Spleen (tissue), 11 donors: ENCODE measurements at regions not wholly inside any gene's neighbourhood (a gene's known extent, or its start where the extent isn't known, plus 50 kb on each side); places are given as distances from the start of the nearest gene placed in this dataset.

Source experiments
- DNase-seq: peaks from one replicate; pipeline ENCODE4 v3.0.0-alpha.2; 2020
- H3K27ac ChIP-seq, 8 donors: fragments of 200-600 bp; sonication (generic) in 7 of 8; 1 replicate in 4 of 8; 2 replicates in 4 of 8; pipeline versions ENCODE4 v1.5.0 to v1.8.0; 2016 to 2021; ENCODE audit warnings: inconsistent platforms in 4 of 8, mild to moderate bottlenecking in 4 of 8, moderate library complexity in 1 of 8
- H3K27me3 ChIP-seq, 7 donors: fragments of 200-600 bp; sonication (generic) in 6 of 7; replicated peaks in 1 of 7; 1 replicate in 4 of 7; 2 replicates in 3 of 7; pipeline versions ENCODE4 v1.5.0 to v1.8.0; 2016 to 2021; ENCODE audit warnings: inconsistent platforms in 3 of 7, mild to moderate bottlenecking in 1 of 7
- H3K36me3 ChIP-seq, 6 donors: fragments of 200-600 bp; sonication (generic) in 5 of 6; 1 replicate in 4 of 6; 2 replicates in 2 of 6; pipeline versions ENCODE4 v1.5.0 to v1.8.0; 2016 to 2021; ENCODE audit warnings: inconsistent platforms in 2 of 6
- H3K4me1 ChIP-seq, 6 donors: fragments of 200-600 bp; sonication (generic) in 5 of 6; 1 replicate in 3 of 6; 2 replicates in 3 of 6; pipeline versions ENCODE4 v1.5.0 to v1.8.0; 2016 to 2021; ENCODE audit warnings: inconsistent platforms in 3 of 6
- H3K4me3 ChIP-seq, 8 donors: fragments of 200-600 bp; sonication (generic) in 7 of 8; 1 replicate in 4 of 8; 2 replicates in 4 of 8; pipeline versions ENCODE4 v1.5.0 to v1.8.0; 2016 to 2021; ENCODE audit warnings: inconsistent platforms in 4 of 8, mild to moderate bottlenecking in 4 of 8, moderate library complexity in 2 of 8
- H3K9me3 ChIP-seq, 8 donors: fragments of 200-600 bp; sonication (generic) in 7 of 8; 1 replicate in 4 of 8; 2 replicates in 4 of 8; pipeline versions ENCODE4 v1.5.0 to v1.8.0; 2016 to 2021; ENCODE audit warnings: inconsistent platforms in 4 of 8
- POLR2A ChIP-seq, 3 donors: fragments of 450-650 bp; IDR thresholded peaks; one replicate each; pipeline ENCODE4 v1.5.1; 2017; ENCODE audit warnings: antibody characterized with exemption in 3 of 3, mild to moderate bottlenecking in 1 of 3
- POLR2AphosphoS5 ChIP-seq, 3 donors: sonication (generic); formaldehyde crosslinking; IDR thresholded peaks; one replicate each; pipeline ENCODE4 v1.5.1; 2017; ENCODE audit warnings: antibody characterized with exemption in 3 of 3
- WGBS, 5 donors: extraction: QIAGEN DNeasy Blood & Tissue Kit in 3 of 5; methylation state at CpG; one replicate each; pipeline versions ENCODE4 v1.1.5 to v1.1.7; 2013 to 2018; 5-methylcytosine and 5-hydroxymethylcytosine counted together
- intact Hi-C: fragments of 100-400 bp; cut with DNase I; formaldehyde crosslinking; loops from one replicate; pipeline ENCODE4 v1.15.0; 2023; ENCODE audit warnings: low total_unique reads
- TF ChIP-seq, protein P1 (sequence below), 11 experiments: fragments of 200-600 bp in 7 of 11; fragments of 450-650 bp in 4 of 11; sonication (generic) in 4 of 11; IDR thresholded peaks in 8 of 11; conservative IDR thresholded peaks in 3 of 11; 1 replicate in 7 of 11; 2 replicates in 4 of 11; pipeline versions ENCODE4 v1.4.0 to v1.8.0; 2016 to 2021; ENCODE audit warnings: antibody characterized with exemption in 11 of 11, inconsistent platforms in 4 of 11, mild to moderate bottlenecking in 1 of 11
- donor health status: healthy with polysubstance abuse.
- donor health status: DM: no; HTN: no; CAD: no; lungs with moderate emphysema.
- donor health status: DM: no; HTN: no; CAD: no.
- donor health status: Bipolar disorder and iron deficiency.
- donor health status: healthy.
- donor health status: DM: no; HTN: no; CAD: no.
- donor health status: DM: yes; HTN: yes; CAD: no.

- Histone ChIP-seq H3K27me3 (no peaks in the 10 kb centered on the region), H3K9me3 (no peaks in the 10 kb centered on the region), H3K4me1 (no peaks in the 10 kb centered on the region), H3K36me3 (no peaks in the 10 kb centered on the region), H3K27ac (no peak overlapping the region), H3K4me3 (no peak overlapping the region)
- intact Hi-C loops: no loop called here
- WGBS, 5 donors: 77 to 97% (median 90%) methylated on average over 1 of the region's 1 CpG
- TF ChIP-seq POLR2AphosphoS5 (IDR thresholded peaks at IDR 0.05): no peak
- no peak for DNase-seq
Measured at GRCh38 chrX:151814767-151815166, 80.2 kb downstream of the CNGA2 start.

DNA sequence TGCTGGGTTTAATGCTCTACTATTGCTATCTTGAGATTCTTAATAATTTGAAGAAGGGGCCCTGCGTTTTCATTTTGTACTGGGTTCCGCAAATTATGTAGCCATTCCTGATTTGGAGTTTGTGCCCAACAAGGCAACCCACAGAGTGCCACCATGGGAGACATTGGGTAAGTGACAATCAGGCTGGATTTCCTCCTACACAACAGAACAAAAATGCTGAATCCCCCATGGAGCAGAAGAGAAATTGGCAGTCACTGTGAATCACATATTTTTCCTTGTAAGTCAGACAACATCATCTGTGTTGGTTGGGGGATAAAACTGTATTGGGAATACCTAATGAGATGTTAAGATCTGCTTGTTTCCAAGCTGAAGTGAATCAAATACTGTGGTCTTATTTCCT lies 80.9 kb downstream of the CNGA2 start:
- no peak for DNase-seq
- 71 to 93% (median 86%) methylated on average over 2 of the region's 2 CpGs; no CpG with 5 or more reads in 1 of the 5 donors for WGBS, 5 donors
- TF ChIP-seq POLR2A (IDR thresholded peaks at IDR 0.05): no peak
- TF ChIP-seq POLR2AphosphoS5 (IDR thresholded peaks at IDR 0.05): no peak
- TF ChIP-seq, protein P1, sequence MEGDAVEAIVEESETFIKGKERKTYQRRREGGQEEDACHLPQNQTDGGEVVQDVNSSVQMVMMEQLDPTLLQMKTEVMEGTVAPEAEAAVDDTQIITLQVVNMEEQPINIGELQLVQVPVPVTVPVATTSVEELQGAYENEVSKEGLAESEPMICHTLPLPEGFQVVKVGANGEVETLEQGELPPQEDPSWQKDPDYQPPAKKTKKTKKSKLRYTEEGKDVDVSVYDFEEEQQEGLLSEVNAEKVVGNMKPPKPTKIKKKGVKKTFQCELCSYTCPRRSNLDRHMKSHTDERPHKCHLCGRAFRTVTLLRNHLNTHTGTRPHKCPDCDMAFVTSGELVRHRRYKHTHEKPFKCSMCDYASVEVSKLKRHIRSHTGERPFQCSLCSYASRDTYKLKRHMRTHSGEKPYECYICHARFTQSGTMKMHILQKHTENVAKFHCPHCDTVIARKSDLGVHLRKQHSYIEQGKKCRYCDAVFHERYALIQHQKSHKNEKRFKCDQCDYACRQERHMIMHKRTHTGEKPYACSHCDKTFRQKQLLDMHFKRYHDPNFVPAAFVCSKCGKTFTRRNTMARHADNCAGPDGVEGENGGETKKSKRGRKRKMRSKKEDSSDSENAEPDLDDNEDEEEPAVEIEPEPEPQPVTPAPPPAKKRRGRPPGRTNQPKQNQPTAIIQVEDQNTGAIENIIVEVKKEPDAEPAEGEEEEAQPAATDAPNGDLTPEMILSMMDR (IDR thresholded peaks at IDR 0.05 in 8 of 11, conservative IDR thresholded peaks at IDR 0.05 in 3 of 11): no peak
- Histone ChIP-seq H3K4me3 (no peak overlapping the region), H3K4me1 (no peaks in the 10 kb centered on the region), H3K27me3 (no peaks in the 10 kb centered on the region), H3K36me3 (no peaks in the 10 kb centered on the region), H3K27ac (no peak overlapping the region), H3K9me3 (no peaks in the 10 kb centered on the region)
- intact Hi-C loops: no loop called here

GRCh38 chrX:151816934-151817333 lies 82.4 kb downstream of the CNGA2 start:
- intact Hi-C loops: no loop called here
- Histone ChIP-seq H3K4me3 (no peak overlapping the region), H3K27me3 (peaks cover 0 to 7% (median 0%) of the 10 kb centered on the region in 7 donors), H3K36me3 (no peaks in the 10 kb centered on the region), H3K9me3 (no peaks in the 10 kb centered on the region), H3K4me1 (no peaks in the 10 kb centered on the region), H3K27ac (no peak overlapping the region)
- WGBS, 5 donors: 17 to 43% (median 27%) methylated on average over 2 of the region's 2 CpGs
- no peak for DNase-seq
- TF ChIP-seq, protein P1 (IDR thresholded peaks at IDR 0.05 in 8 of 11, conservative IDR thresholded peaks at IDR 0.05 in 3 of 11): no peak
- TF ChIP-seq POLR2AphosphoS5 (IDR thresholded peaks at IDR 0.05) (no peak), POLR2A (IDR thresholded peaks at IDR 0.05) (no peak)

GRCh38 chrX:151818828-151819227 lies 84.3 kb downstream of the CNGA2 start:
- no peaks in the 10 kb centered on the region for H3K4me1 ChIP-seq
- WGBS, 5 donors: 42 to 74% (median 67%) methylated on average over 2 of the region's 2 CpGs
- H3K9me3 ChIP-seq: no peaks in the 10 kb centered on the region
- DNase-seq: no peak
- no peak overlapping the region for H3K4me3 ChIP-seq
- intact Hi-C loops: no loop called here
- TF ChIP-seq POLR2A (IDR thresholded peaks at IDR 0.05) (no peak), POLR2AphosphoS5 (IDR thresholded peaks at IDR 0.05) (no peak)
- TF ChIP-seq, protein P1 (IDR thresholded peaks at IDR 0.05 in 8 of 11, conservative IDR thresholded peaks at IDR 0.05 in 3 of 11): no peak
- no peak overlapping the region for H3K27ac ChIP-seq
- H3K36me3 ChIP-seq: no peaks in the 10 kb centered on the region
- peaks cover 0 to 8% (median 0%) of the 10 kb centered on the region in 7 donors for H3K27me3 ChIP-seq

DNA sequence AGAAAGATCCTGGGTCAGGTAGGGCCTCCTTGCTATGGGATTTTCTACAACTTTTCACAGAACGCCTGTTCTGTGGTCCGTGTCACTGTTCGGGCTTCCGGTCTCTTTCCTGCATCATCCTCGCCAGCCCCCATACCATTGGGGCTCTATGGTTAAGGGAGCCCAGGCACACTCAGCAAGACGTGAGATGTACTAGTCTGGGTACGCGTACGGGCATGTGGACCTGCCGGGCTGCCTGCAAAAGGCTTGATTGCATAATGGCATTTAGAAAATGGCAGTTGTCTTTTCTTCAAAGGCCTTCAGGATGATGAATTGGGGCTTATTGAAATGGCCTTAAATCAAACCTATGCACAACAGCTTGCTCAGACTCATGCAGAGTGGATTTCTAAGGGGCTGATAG lies 86.7 kb downstream of the CNGA2 start:
- Histone ChIP-seq H3K27ac (no peak overlapping the region), H3K4me3 (no peak overlapping the region), H3K27me3 (peaks cover 0 to 8% (median 0%) of the 10 kb centered on the region in 7 donors), H3K4me1 (no peaks in the 10 kb centered on the region), H3K9me3 (no peaks in the 10 kb centered on the region), H3K36me3 (no peaks in the 10 kb centered on the region)
- intact Hi-C loops: no loop called here
- DNase-seq: no peak
- no peak for TF ChIP-seq POLR2A (IDR thresholded peaks at IDR 0.05)
- TF ChIP-seq, protein P1 (IDR thresholded peaks at IDR 0.05 in 8 of 11, conservative IDR thresholded peaks at IDR 0.05 in 3 of 11): no peak
- no peak for TF ChIP-seq POLR2AphosphoS5 (IDR thresholded peaks at IDR 0.05)
- 77 to 93% (median 90%) methylated on average over 10 of the region's 10 CpGs for WGBS, 5 donors
